CD14-positive monocyte (primary cell): ENCODE measurements at regions not wholly inside any gene's neighbourhood (a gene's known extent, or its start where the extent isn't known, plus 50 kb on each side); places are given as distances from the start of the nearest gene placed in this dataset.

Source experiments
- DNase-seq, 3 donors: peaks; one replicate each; pipeline ENCODE4 v3.0.0-alpha.2; 2011 to 2022
- H2AFZ ChIP-seq: 2 replicates; pipeline ENCODE4 v1.6.0; 2012; ENCODE audit warnings: mild to moderate bottlenecking, low read depth, low read length, inconsistent platforms; ENCODE audit not compliant: insufficient read depth, poor library complexity, severe bottlenecking
- H3K27ac ChIP-seq, 2 donors: 1 replicate in 1 of 2; 2 replicates in 1 of 2; pipeline ENCODE4 v1.5.1; 2012 to 2013; ENCODE audit warnings: low read length in 2 of 2, control low read depth in 1 of 2, inconsistent platforms in 1 of 2, low read depth in 1 of 2, mild to moderate bottlenecking in 1 of 2
- H3K27me3 ChIP-seq, 2 donors: one replicate each; pipeline versions ENCODE4 v1.6.0 to v1.6.1; 2011 to 2013; ENCODE audit warnings: low read length in 2 of 2; ENCODE audit not compliant: control insufficient read depth in 2 of 2, insufficient read depth in 2 of 2
- H3K36me3 ChIP-seq, 2 donors: replicated peaks in 1 of 2; 1 replicate in 1 of 2; 2 replicates in 1 of 2; pipeline versions ENCODE4 v1.5.1 to v1.6.1; 2012 to 2013; ENCODE audit warnings: low read length in 2 of 2, control low read depth in 1 of 2, inconsistent platforms in 1 of 2, mild to moderate bottlenecking in 1 of 2; ENCODE audit not compliant: insufficient read depth in 2 of 2, control insufficient read depth in 1 of 2
- H3K4me1 ChIP-seq, 2 donors: 1 replicate in 1 of 2; 2 replicates in 1 of 2; pipeline versions ENCODE4 v1.5.1 to v1.6.1; 2012 to 2013; ENCODE audit warnings: low read length in 2 of 2, control low read depth in 1 of 2, inconsistent platforms in 1 of 2, mild to moderate bottlenecking in 1 of 2, moderate library complexity in 1 of 2; ENCODE audit not compliant: insufficient read depth in 2 of 2, control insufficient read depth in 1 of 2
- H3K4me2 ChIP-seq: replicated peaks from 2 replicates; pipeline ENCODE3; 2012; ENCODE audit warnings: low read length, moderate library complexity, mild to moderate bottlenecking; ENCODE audit not compliant: poor library complexity, severe bottlenecking; ENCODE audit errors: extremely low read depth
- H3K4me3 ChIP-seq, 3 experiments: fragments of 200-600 bp in 1 of 3; sonication (generic) in 1 of 3; replicated peaks in 1 of 3; 1 replicate in 2 of 3; 2 replicates in 1 of 3; pipeline ENCODE4 v1.5.1; 2011 to 2013; ENCODE audit warnings: low read length in 3 of 3, mild to moderate bottlenecking in 3 of 3, control low read depth in 2 of 3, low read depth in 2 of 3, inconsistent platforms in 1 of 3, moderate library complexity in 1 of 3
- H3K79me2 ChIP-seq: 2 replicates; pipeline ENCODE4 v1.6.0; 2012; ENCODE audit warnings: mild to moderate bottlenecking, control low read depth, inconsistent platforms, low read length, moderate library complexity; ENCODE audit not compliant: insufficient read depth
- H3K9ac ChIP-seq: 2 replicates; pipeline ENCODE4 v1.6.0; 2017; ENCODE audit warnings: low read length, mild to moderate bottlenecking; ENCODE audit not compliant: insufficient read depth, poor library complexity, severe bottlenecking
- H3K9me3 ChIP-seq, 2 donors: replicated peaks in 1 of 2; 1 replicate in 1 of 2; 2 replicates in 1 of 2; pipeline versions ENCODE4 v1.5.1 to v1.6.1; 2012 to 2013; ENCODE audit warnings: low read length in 2 of 2, control low read depth in 1 of 2; ENCODE audit not compliant: control insufficient read depth in 1 of 2, insufficient read depth in 1 of 2
- H4K20me1 ChIP-seq: 2 replicates; pipeline ENCODE4 v1.6.0; 2012; ENCODE audit warnings: mild to moderate bottlenecking, low read length, control low read depth, moderate library complexity; ENCODE audit not compliant: insufficient read depth
- H3K27ac Mint-ChIP-seq, 7 donors: one replicate each; pipeline ENCODE4 v1.8.0; 2020; ENCODE audit warnings: mild to moderate bottlenecking in 7 of 7, mixed read lengths in 7 of 7, moderate library complexity in 6 of 7, inconsistent platforms in 2 of 7
- H3K27me3 Mint-ChIP-seq, 3 donors: one replicate each; pipeline ENCODE4 v1.8.0; 2021 to 2022; ENCODE audit warnings: low read depth in 3 of 3, mild to moderate bottlenecking in 3 of 3, mixed read lengths in 3 of 3, moderate library complexity in 3 of 3, inconsistent platforms in 1 of 3
- H3K36me3 Mint-ChIP-seq, 2 donors: one replicate each; pipeline ENCODE4 v1.8.0; 2020; ENCODE audit warnings: mixed read lengths in 2 of 2, inconsistent platforms in 1 of 2, mild to moderate bottlenecking in 1 of 2
- H3K4me1 Mint-ChIP-seq: one replicate; pipeline ENCODE4 v1.8.0; 2020; ENCODE audit warnings: mild to moderate bottlenecking, mixed read lengths
- H3K4me3 Mint-ChIP-seq, 2 donors: one replicate each; pipeline ENCODE4 v1.8.0; 2020; ENCODE audit warnings: mild to moderate bottlenecking in 2 of 2, mixed read lengths in 2 of 2, moderate library complexity in 1 of 2
- H3K9me3 Mint-ChIP-seq, 7 donors: one replicate each; pipeline ENCODE4 v1.8.0; 2020 to 2022; ENCODE audit warnings: mixed read lengths in 7 of 7, mild to moderate bottlenecking in 6 of 7, moderate library complexity in 6 of 7, inconsistent platforms in 2 of 7
- CTCF ChIP-seq: fragments of 200-600 bp; IDR thresholded peaks from one replicate; pipeline ENCODE4 v1.8.0; 2022; ENCODE audit warnings: antibody characterized with exemption, mild to moderate bottlenecking
- WGBS: methylation state at CpG from one replicate; pipeline ENCODE4 v1.1.5; 2013; ENCODE audit warnings: missing lambda C conversion rate; ENCODE audit not compliant: insufficient coverage; 5-methylcytosine and 5-hydroxymethylcytosine counted together
- intact Hi-C, 2 donors: fragments of 100-400 bp; cut with micrococcal nuclease; formaldehyde crosslinking; loops; one replicate each; pipeline versions ENCODE4 v1.15.0 to v1.15.1; 2023

GRCh38 chr13:21932578-21932977, 261.7 kb downstream of the FGF9 start:
- H2AFZ ChIP-seq: no peak overlapping the region
- H3K27ac ChIP-seq: no peak overlapping the region
- Mint-ChIP-seq H3K4me1 (no peaks in the 10 kb centered on the region), H3K27me3 (peaks cover under 1 to 3% (median 1%) of the 10 kb centered on the region in 3 donors), H3K36me3 (no peaks in the 10 kb centered on the region), H3K9me3 (peaks cover 0 to 5% (median 3%) of the 10 kb centered on the region in 7 donors), H3K27ac (no peak overlapping the region), H3K4me3 (no peak overlapping the region)
- H3K4me2 ChIP-seq: no peak overlapping the region
- no peaks in the 10 kb centered on the region for H3K36me3 ChIP-seq
- no CpG with 5 or more reads among the region's 2 CpGs for WGBS
- TF ChIP-seq CTCF: no peak
- H3K9ac ChIP-seq: no peak overlapping the region
- DNase-seq: no peak
- H3K4me1 ChIP-seq: no peaks in the 10 kb centered on the region
- intact Hi-C loops: no loop called here
- no peaks in the 10 kb centered on the region for H3K27me3 ChIP-seq
- peaks cover 0 to 3% of the 10 kb centered on the region in 2 donors for H3K9me3 ChIP-seq
- no peaks in the 10 kb centered on the region for H3K79me2 ChIP-seq
- no peak overlapping the region for H3K4me3 ChIP-seq
- no peaks in the 10 kb centered on the region for H4K20me1 ChIP-seq

- Histone ChIP-seq H3K27ac (no peak overlapping the region), H3K27me3 (no peaks in the 10 kb centered on the region), H3K36me3 (no peaks in the 10 kb centered on the region), H3K9ac (no peak overlapping the region), H3K79me2 (no peaks in the 10 kb centered on the region), H3K9me3 (peaks cover 0 to 3% of the 10 kb centered on the region in 2 donors), H4K20me1 (no peaks in the 10 kb centered on the region), H3K4me1 (no peaks in the 10 kb centered on the region), H3K4me3 (no peak overlapping the region), H3K4me2 (no peak overlapping the region), H2AFZ (no peak overlapping the region)
- no peak for TF ChIP-seq CTCF
- Mint-ChIP-seq H3K4me1 (no peaks in the 10 kb centered on the region), H3K9me3 (peaks cover 0 to 8% (median 3%) of the 10 kb centered on the region in 7 donors), H3K27me3 (peaks cover 0 to 4% (median 1%) of the 10 kb centered on the region in 3 donors), H3K36me3 (no peaks in the 10 kb centered on the region), H3K4me3 (no peak overlapping the region), H3K27ac (no peak overlapping the region)
- intact Hi-C loops: no loop called here
- 89% methylated on average over 6 of the region's 6 CpGs for WGBS
- DNase-seq: no peak
Measured at GRCh38 chr13:21932996-21933395, 262.1 kb downstream of the FGF9 start.
